Keratinocyte (primary cell): ENCODE measurements at regions not wholly inside any gene's neighbourhood (a gene's known extent, or its start where the extent isn't known, plus 50 kb on each side); places are given as distances from the start of the nearest gene placed in this dataset.

Source experiments
- EZH2 ChIP-seq: IDR thresholded peaks from one replicate; pipeline ENCODE4 v1.6.1; 2012; ENCODE audit warnings: inconsistent platforms, mild to moderate bottlenecking, low read length, moderate library complexity
- TF ChIP-seq, protein P1 (sequence below), 3 experiments: IDR thresholded peaks in 1 of 3; conservative IDR thresholded peaks in 1 of 3; optimal IDR thresholded peaks in 1 of 3; 2 replicates in 2 of 3; 3 replicates in 1 of 3; pipeline versions ENCODE3 to v1.5.1; 2011; ENCODE audit warnings: low read length in 3 of 3, mild to moderate bottlenecking in 3 of 3, moderate library complexity in 2 of 3, control low read depth in 1 of 3, inconsistent platforms in 1 of 3; ENCODE audit not compliant: insufficient read depth in 2 of 3; ENCODE audit errors: extremely low read depth in 1 of 3

GRCh38 chr2:145366341-145366740, 846.4 kb upstream of the ZEB2 start:
- TF ChIP-seq, protein P1, sequence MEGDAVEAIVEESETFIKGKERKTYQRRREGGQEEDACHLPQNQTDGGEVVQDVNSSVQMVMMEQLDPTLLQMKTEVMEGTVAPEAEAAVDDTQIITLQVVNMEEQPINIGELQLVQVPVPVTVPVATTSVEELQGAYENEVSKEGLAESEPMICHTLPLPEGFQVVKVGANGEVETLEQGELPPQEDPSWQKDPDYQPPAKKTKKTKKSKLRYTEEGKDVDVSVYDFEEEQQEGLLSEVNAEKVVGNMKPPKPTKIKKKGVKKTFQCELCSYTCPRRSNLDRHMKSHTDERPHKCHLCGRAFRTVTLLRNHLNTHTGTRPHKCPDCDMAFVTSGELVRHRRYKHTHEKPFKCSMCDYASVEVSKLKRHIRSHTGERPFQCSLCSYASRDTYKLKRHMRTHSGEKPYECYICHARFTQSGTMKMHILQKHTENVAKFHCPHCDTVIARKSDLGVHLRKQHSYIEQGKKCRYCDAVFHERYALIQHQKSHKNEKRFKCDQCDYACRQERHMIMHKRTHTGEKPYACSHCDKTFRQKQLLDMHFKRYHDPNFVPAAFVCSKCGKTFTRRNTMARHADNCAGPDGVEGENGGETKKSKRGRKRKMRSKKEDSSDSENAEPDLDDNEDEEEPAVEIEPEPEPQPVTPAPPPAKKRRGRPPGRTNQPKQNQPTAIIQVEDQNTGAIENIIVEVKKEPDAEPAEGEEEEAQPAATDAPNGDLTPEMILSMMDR (optimal IDR thresholded peaks at IDR 0.05 in 1 of 3, IDR thresholded peaks at IDR 0.05 in 1 of 3, conservative IDR thresholded peaks at IDR 0.05 in 1 of 3; ENCODE audit: extremely low read depth in 1 of 3, insufficient read depth in 2 of 3, low read length in 3 of 3), result no peak
- no peak for TF ChIP-seq EZH2
